ENCODE measurements at regions not wholly inside any gene's neighbourhood (a gene's known extent, or its start where the extent isn't known, plus 50 kb on each side); places are given as distances from the start of the nearest gene placed in this dataset.

DNA sequence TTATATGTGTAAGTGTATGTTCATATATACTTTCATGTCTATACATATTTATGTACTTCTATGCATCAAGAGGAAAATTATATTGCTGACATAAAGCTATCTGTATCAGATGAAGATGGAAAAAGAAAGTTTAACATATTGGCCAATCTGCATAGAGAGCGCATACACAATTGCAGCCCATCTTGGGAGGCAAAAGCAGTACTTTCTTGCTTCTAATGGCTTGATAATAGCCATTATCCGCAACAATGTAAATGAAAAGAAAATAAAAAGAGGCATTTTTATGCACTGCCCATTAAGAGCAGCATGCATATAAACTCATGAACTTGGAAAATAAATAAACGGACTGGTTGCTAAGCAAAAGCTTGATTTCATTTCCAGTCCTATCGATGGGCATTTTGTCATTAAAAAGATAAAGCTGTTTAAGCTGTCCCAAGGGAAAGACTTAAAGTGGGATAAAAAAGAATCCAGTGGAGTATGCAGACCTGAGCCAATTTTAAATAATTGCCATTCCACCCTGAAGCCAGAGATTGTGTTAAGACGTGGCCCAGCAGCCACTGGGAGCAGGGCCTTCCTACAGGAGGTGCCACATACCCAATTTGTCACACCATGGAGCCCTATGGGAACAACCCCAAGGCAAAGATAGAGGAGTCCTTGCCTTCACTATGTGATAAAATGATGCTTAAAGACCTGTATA is 183.6 kb upstream of the CDH11 start:
- no peak for DNase-seq

- no peak for DNase-seq
These were observed 179.2 kb upstream of the CDH11 start for GRCh38 chr16:65301029-65301428.

GRCh38 chr16:65297453-65297852 is 175.6 kb upstream of the CDH11 start:
- DNase-seq, result no peak

GRCh38 chr16:65295527-65295926 is 173.7 kb upstream of the CDH11 start:
- no peak for DNase-seq

DNA sequence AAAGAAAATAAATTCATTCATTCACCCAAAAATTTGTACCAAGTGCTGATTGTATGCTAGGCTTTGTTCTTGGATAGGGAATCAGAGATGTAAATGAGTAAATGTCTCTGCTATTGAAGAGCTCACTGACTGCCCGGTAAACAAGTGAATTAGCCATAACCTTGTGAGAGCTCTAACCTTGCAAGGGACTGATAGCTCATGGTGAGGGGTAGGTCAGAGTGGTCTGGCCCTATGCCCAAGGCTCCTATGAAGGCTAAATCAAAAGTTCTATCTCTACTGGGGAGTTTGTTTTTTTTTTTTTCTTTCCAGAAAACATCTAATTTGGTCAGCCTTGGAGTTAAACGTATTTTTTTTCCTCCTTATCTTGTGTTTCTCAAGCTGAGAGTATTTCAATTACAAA is 172.8 kb upstream of the CDH11 start:
- DNase-seq, result no peak

DNA sequence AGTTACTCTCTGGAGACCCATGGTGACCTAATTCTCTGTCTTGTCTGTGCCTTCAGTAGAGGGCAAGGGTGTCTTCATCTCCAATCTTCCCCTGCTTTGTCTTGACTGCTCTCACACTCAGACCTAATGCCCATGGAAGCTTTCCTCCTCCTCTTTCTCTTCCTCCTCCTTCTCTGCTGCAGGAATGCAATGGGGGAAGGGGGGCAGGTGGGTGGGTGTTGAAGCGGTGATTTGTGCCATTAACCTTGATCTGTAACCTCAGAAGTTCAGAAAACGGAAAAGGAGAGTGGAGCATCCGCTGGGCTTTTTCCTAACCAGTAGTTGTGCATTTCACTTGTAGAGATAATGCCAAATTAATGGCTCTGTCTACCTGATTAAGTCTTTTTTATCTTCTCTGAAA is 172.3 kb upstream of the CDH11 start:
- no peak for DNase-seq

GRCh38 chr16:65289022-65289421 is 167.2 kb upstream of the CDH11 start:
- DNase-seq, result no peak

DNA sequence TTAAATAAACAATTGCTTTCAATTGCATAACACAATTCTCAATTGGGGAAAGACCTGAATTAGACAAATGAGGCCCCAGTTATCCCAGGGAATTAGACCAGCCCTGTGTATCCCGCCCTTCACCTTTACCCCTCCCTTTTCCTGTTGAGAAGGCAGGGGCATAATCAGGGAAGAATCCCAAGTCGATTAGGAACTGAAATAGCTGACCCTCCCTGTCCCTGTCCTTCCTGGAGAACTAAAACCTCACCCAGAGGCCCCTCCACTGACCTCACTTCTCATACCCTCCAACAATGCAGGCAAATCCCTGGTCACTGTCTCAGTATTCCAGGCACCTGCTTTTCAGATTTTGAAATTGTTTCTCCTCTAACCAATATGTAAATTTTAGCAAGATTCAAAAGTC is 165.4 kb upstream of the CDH11 start:
- no peak for DNase-seq

DNA sequence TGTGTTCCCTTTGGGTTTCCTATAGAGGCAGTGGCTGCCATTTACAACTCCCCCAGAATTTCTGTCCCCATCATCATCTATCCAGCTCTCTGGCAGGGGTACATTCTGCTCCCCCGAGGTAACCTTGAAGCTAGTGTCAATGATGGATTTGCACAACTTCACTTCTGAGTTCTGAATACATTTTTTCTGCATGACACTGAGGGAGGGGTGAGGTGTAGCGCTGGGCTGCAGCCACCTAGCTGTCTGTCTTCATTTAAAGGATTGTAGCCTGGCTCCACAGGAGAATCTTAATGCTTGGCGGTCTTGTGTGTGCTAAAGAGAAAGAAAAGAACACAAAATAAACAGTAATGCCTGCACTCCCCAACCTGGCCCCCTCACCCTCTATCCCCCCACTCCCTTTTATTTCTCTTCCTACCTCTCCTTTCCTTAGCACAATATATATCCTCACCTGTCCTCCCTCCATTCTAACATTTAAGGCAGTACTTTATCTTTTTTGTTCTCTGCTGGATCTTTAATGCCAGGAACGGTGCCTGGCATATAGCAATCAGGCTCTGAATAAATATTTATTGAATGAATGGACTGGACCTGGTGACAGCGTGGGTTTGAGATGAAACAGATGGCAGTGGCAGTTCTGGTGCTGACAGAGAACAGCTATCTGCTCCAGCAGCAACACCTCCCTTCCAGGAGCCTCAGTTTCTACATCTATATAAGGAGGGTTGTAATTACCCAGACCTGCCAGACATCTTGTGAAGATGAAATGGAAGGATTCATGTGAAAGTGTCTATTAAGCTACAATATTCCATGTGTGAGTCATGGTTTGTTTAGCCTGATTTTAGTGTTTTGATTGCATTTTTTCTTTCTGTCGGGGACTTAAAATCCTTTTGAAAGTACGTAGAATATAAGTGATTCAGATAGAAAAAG is 163.5 kb upstream of the CDH11 start:
- DNase-seq, result no peak

DNA sequence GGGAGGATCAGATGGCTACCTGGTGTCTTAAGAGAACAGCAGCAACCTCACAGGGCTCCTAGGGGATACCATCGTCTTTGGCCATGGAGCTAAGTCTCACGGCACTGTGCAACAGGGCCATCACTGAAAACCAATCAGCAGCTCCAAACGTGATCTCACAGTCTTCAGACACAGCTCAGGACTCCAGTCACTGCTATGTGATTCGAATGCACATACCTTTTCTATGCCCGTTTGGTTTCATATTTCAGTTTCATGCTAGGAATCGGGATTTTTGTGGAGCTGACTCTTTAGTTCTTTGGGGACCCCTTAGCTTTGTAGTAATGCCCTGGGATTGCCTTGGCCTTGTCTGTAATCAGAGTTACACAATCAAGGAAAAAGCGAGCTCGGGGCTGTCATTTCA is 162.8 kb upstream of the CDH11 start:
- DNase-seq, result no peak

- no peak for DNase-seq
These were observed 161.4 kb upstream of the CDH11 start for GRCh38 chr16:65283181-65283651.

- DNase-seq, result no peak
These were observed 159.7 kb upstream of the CDH11 start for GRCh38 chr16:65281586-65281985.

DNA sequence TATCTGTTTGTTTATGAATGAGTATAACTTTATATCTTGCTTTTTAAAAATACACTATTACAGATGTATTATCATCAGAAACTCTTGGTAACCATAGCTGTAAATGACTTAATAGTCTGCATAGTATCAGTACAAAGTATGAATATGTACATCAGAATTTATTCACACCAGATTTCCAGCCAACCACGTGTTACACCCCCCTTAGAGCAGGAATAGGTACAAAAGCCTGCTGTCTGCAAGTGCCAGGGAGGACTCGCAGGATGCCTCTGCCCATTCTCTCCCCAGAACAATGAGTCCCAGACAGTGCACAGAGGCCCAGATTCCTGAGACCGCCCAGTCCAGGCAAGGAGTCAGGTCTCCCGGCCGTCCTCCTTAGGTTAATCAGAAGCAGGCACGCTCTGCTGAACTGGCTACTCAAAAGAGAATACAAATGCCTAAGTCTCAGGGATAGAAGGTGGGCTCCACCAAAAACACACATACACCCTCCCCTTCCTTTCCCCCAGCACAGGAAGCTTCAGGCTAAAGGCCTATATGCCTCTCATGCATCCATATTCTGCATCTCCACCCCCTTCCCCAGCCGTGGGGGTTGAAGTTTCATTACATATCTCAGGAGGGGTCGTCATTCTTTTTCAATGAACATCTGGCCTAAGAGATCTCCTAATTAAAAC is 159.1 kb upstream of the CDH11 start:
- DNase-seq, result no peak

- no peak for DNase-seq
These were observed 157.7 kb upstream of the CDH11 start for GRCh38 chr16:65279576-65279975.

- no peak for DNase-seq
These were observed 157.0 kb upstream of the CDH11 start for GRCh38 chr16:65278874-65279273.

DNA sequence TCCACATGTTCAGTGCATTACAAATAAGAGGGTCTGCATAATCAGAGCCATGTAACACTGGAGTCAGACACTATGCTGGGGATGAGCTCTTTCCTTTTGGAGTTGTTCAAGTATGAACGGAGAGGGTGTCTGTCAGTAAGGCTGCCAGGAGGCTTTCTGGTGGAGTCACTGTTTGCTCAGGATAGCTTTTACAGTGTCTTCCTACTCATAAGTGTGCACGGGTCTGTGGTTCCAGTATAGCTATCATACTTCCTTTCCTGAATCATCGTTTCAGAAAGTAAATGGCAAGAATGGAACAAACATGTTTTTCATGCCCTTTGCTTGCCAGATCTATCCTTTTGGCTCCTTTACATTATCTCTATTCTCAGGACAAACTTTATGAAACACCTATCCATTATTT is 152.7 kb upstream of the CDH11 start:
- DNase-seq, result no peak

DNA sequence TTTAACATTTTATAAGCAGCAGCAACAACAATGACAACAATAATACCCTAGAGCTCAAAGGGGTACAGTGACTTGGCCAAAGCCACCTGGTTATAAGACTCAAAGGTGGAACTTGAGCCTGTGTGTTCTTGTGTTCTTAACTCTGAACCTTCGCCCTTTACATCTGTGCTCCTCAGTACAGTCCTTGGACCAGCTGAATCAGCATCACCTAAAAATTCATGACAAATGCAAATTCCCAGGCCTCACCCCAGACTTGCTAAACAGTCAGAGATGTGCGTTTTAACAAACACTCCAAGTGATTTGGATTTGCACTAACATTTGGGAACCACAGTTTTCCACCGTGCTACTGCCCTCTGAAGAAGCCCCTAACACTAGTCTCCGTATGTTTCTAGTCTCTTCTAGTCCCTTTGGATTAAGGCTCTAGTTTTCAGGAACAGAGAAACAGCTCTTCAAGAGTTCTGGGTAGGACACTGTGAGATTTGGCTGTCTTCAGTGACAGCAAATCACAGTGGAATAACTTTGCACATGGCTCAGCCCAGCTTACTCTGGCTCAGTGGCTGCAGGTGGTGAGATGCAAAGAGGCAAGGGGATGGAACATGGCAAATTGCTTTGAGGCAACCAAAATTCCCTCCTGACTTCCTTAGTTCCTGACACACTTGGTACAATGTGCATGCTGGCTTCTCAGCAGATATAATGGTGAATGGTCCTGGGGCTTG is 151.0 kb upstream of the CDH11 start:
- DNase-seq, result no peak

- no peak for DNase-seq
These were observed 150.1 kb upstream of the CDH11 start for GRCh38 chr16:65271996-65272395.

GRCh38 chr16:65268331-65268730 is 146.5 kb upstream of the CDH11 start:
- DNase-seq, result no peak

DNA sequence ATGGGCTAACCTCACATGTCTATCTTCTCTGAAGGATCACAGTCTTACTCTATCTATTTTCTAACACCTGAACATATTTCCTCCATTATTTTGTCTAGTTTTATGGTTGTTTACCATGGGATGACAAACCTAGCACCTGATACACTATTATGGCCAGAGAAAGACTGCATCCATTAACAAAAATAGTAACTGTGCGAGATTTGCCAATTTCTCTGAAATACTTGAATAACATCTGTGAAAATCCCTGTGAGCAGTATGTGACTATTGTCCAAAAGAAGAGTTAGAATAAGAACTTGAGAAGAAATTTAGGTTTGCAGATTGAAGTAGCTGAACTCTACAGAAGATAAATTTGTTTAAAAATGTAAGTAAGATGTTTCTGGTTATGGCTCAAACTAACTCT is 142.0 kb upstream of the CDH11 start:
- DNase-seq, result no peak

DNA sequence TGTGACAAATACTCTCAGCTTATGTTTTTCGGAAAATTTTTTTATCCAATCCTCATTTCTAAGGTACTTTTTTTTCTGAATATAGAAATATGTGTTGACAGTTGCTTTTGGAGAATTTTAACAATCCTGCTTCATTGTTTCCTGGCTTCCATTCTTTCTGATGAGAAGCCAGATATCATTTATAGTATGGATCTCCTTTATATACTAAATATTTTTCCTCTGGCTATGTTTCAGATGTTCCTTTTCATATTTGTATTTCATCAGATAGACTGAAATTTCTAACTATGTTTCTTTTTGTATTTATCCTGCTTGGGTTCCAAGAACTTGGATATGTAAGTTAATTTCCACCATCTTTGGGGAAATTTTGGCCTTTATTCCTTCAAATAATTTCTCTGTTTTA is 138.9 kb upstream of the CDH11 start:
- DNase-seq, result no peak

- no peak for DNase-seq
These were observed 132.3 kb upstream of the CDH11 start for GRCh38 chr16:65254144-65254543.

DNA sequence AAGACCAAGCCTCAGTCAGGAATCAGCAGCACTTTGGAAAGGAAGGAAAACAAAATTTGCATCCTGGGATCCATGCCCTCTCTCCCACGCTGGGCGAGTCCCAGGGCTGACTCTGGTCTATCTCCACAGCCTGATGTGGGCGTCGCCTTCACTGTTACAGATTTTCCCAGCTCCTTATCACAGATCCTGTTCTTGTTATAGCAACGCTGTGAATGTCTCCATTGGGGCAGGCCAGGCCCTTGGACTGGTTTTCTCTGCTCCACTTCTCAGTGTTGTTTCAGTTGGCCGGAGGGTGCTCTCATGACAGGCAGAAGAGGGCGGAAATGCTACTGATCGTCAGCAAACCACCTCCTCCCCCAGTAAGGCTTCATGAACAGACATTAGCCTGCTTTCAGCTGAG is 127.9 kb upstream of the CDH11 start:
- no peak for DNase-seq

Data from C1 segment of cervical spinal cord (tissue), 14 donors.